ENCODE measurements at regions not wholly inside any gene's neighbourhood (a gene's known extent, or its start where the extent isn't known, plus 50 kb on each side); places are given as distances from the start of the nearest gene placed in this dataset.

GRCh38 chr11:134862587-134863195 lies 450.6 kb upstream of the B3GAT1 start:
- TF ChIP-seq, protein P1, sequence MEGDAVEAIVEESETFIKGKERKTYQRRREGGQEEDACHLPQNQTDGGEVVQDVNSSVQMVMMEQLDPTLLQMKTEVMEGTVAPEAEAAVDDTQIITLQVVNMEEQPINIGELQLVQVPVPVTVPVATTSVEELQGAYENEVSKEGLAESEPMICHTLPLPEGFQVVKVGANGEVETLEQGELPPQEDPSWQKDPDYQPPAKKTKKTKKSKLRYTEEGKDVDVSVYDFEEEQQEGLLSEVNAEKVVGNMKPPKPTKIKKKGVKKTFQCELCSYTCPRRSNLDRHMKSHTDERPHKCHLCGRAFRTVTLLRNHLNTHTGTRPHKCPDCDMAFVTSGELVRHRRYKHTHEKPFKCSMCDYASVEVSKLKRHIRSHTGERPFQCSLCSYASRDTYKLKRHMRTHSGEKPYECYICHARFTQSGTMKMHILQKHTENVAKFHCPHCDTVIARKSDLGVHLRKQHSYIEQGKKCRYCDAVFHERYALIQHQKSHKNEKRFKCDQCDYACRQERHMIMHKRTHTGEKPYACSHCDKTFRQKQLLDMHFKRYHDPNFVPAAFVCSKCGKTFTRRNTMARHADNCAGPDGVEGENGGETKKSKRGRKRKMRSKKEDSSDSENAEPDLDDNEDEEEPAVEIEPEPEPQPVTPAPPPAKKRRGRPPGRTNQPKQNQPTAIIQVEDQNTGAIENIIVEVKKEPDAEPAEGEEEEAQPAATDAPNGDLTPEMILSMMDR (IDR thresholded peaks at IDR 0.05; ENCODE audit: low read depth, low read length) = no peak
- TF ChIP-seq EZH2phosphoT487 (IDR thresholded peaks at IDR 0.05; ENCODE audit: low read depth) = no peak
